ENCODE measurements at regions not wholly inside any gene's neighbourhood (a gene's known extent, or its start where the extent isn't known, plus 50 kb on each side); places are given as distances from the start of the nearest gene placed in this dataset.

GRCh38 chr10:63896992-63897391, 375.8 kb downstream of the REEP3 start:
- TF ChIP-seq CTCF (IDR thresholded peaks at IDR 0.05; ENCODE audit: insufficient read depth, low read length, poor library complexity, severe bottlenecking) (no peak), EZH2phosphoT487 (conservative IDR thresholded peaks at IDR 0.05; ENCODE audit: low read length) (no peak)
